ENCODE measurements at regions not wholly inside any gene's neighbourhood (a gene's known extent, or its start where the extent isn't known, plus 50 kb on each side); places are given as distances from the start of the nearest gene placed in this dataset.
A peak's percentile ranks its signal among the peaks of the same experiment; 100 is the strongest.

GRCh38 chr2:45285311-45285710 lies 276.1 kb upstream of the SIX2 start:
- Histone ChIP-seq H3K4me1 (ENCODE audit: control insufficient read depth, insufficient read depth, low read length) (peaks cover 13% of the 10 kb centered on the region), H3K4me3 (ENCODE audit: low read length in 2 of 2) (no peak overlapping the region), H3K36me3 (ENCODE audit: control insufficient read depth in 2 of 2, insufficient read depth in 2 of 2, low read length in 2 of 2) (no peaks in the 10 kb centered on the region), H3K27me3 (ENCODE audit: control insufficient read depth in 1 of 2, insufficient read depth in 2 of 2, low read length in 2 of 2) (no peaks in the 10 kb centered on the region), H3K9me3 (ENCODE audit: control insufficient read depth in 2 of 2, low read length in 2 of 2) (no peaks in the 10 kb centered on the region), H3K9ac (ENCODE audit: low read length in 2 of 2) (no peak overlapping the region), H3K27ac (ENCODE audit: low read length) (no peak overlapping the region)

- Histone ChIP-seq H3K9me3 (ENCODE audit: control insufficient read depth in 2 of 2, low read length in 2 of 2) (no peaks in the 10 kb centered on the region), H3K4me1 (ENCODE audit: control insufficient read depth, insufficient read depth, low read length) (peaks cover 13% of the 10 kb centered on the region), H3K27me3 (ENCODE audit: control insufficient read depth in 1 of 2, insufficient read depth in 2 of 2, low read length in 2 of 2) (no peaks in the 10 kb centered on the region), H3K36me3 (ENCODE audit: control insufficient read depth in 2 of 2, insufficient read depth in 2 of 2, low read length in 2 of 2) (no peaks in the 10 kb centered on the region), H3K9ac (ENCODE audit: low read length in 2 of 2) (no peak overlapping the region), H3K27ac (ENCODE audit: low read length) (no peak overlapping the region), H3K4me3 (ENCODE audit: low read length in 2 of 2) (no peak overlapping the region)
Observed at GRCh38 chr2:45284621-45284995, 275.4 kb upstream of the SIX2 start.

GRCh38 chr2:45283764-45284620 lies 274.7 kb upstream of the SIX2 start:
- Histone ChIP-seq H3K4me1 (ENCODE audit: control insufficient read depth, insufficient read depth, low read length) (peaks cover 13% of the 10 kb centered on the region), H3K27ac (ENCODE audit: low read length) (no peak overlapping the region), H3K36me3 (ENCODE audit: control insufficient read depth in 2 of 2, insufficient read depth in 2 of 2, low read length in 2 of 2) (no peaks in the 10 kb centered on the region), H3K9ac (ENCODE audit: low read length in 2 of 2) (no peak overlapping the region), H3K9me3 (ENCODE audit: control insufficient read depth in 2 of 2, low read length in 2 of 2) (no peaks in the 10 kb centered on the region), H3K4me3 (ENCODE audit: low read length in 2 of 2) (peak overlapping the region in 1 of 2 donors; percentile 15), H3K27me3 (ENCODE audit: control insufficient read depth in 1 of 2, insufficient read depth in 2 of 2, low read length in 2 of 2) (no peaks in the 10 kb centered on the region)

- no peaks in the 10 kb centered on the region for H3K36me3 ChIP-seq (ENCODE audit: control insufficient read depth in 2 of 2, insufficient read depth in 2 of 2, low read length in 2 of 2)
- H3K4me3 ChIP-seq (ENCODE audit: low read length in 2 of 2): no peak overlapping the region
- H3K27me3 ChIP-seq (ENCODE audit: control insufficient read depth in 1 of 2, insufficient read depth in 2 of 2, low read length in 2 of 2): no peaks in the 10 kb centered on the region
- no peaks in the 10 kb centered on the region for H3K9me3 ChIP-seq (ENCODE audit: control insufficient read depth in 2 of 2, low read length in 2 of 2)
- H3K27ac ChIP-seq (ENCODE audit: low read length): no peak overlapping the region
- H3K4me1 ChIP-seq (ENCODE audit: control insufficient read depth, insufficient read depth, low read length): peaks cover 18% of the 10 kb centered on the region
- H3K9ac ChIP-seq (ENCODE audit: low read length in 2 of 2): no peak overlapping the region
Observed at GRCh38 chr2:45282646-45283045, 273.4 kb upstream of the SIX2 start.

- no peaks in the 10 kb centered on the region for H3K27me3 ChIP-seq (ENCODE audit: control insufficient read depth in 1 of 2, insufficient read depth in 2 of 2, low read length in 2 of 2)
- peaks cover 18% of the 10 kb centered on the region for H3K4me1 ChIP-seq (ENCODE audit: control insufficient read depth, insufficient read depth, low read length)
- H3K4me3 ChIP-seq (ENCODE audit: low read length in 2 of 2): no peak overlapping the region
- no peak overlapping the region for H3K27ac ChIP-seq (ENCODE audit: low read length)
- no peaks in the 10 kb centered on the region for H3K36me3 ChIP-seq (ENCODE audit: control insufficient read depth in 2 of 2, insufficient read depth in 2 of 2, low read length in 2 of 2)
- H3K9me3 ChIP-seq (ENCODE audit: control insufficient read depth in 2 of 2, low read length in 2 of 2): no peaks in the 10 kb centered on the region
- H3K9ac ChIP-seq (ENCODE audit: low read length in 2 of 2): no peak overlapping the region
Observed at GRCh38 chr2:45281311-45281710, 272.1 kb upstream of the SIX2 start.

- Histone ChIP-seq H3K4me1 (ENCODE audit: control insufficient read depth, insufficient read depth, low read length) (peaks cover 18% of the 10 kb centered on the region), H3K36me3 (ENCODE audit: control insufficient read depth in 2 of 2, insufficient read depth in 2 of 2, low read length in 2 of 2) (no peaks in the 10 kb centered on the region), H3K9me3 (ENCODE audit: control insufficient read depth in 2 of 2, low read length in 2 of 2) (no peaks in the 10 kb centered on the region), H3K9ac (ENCODE audit: low read length in 2 of 2) (no peak overlapping the region), H3K27ac (ENCODE audit: low read length) (no peak overlapping the region), H3K4me3 (ENCODE audit: low read length in 2 of 2) (no peak overlapping the region), H3K27me3 (ENCODE audit: control insufficient read depth in 1 of 2, insufficient read depth in 2 of 2, low read length in 2 of 2) (no peaks in the 10 kb centered on the region)
Observed at GRCh38 chr2:45280794-45281193, 271.5 kb upstream of the SIX2 start.

GRCh38 chr2:45279356-45279755 lies 270.1 kb upstream of the SIX2 start:
- Histone ChIP-seq H3K27me3 (ENCODE audit: control insufficient read depth in 1 of 2, insufficient read depth in 2 of 2, low read length in 2 of 2) (no peaks in the 10 kb centered on the region), H3K27ac (ENCODE audit: low read length) (no peak overlapping the region), H3K4me3 (ENCODE audit: low read length in 2 of 2) (no peak overlapping the region), H3K9me3 (ENCODE audit: control insufficient read depth in 2 of 2, low read length in 2 of 2) (no peaks in the 10 kb centered on the region), H3K4me1 (ENCODE audit: control insufficient read depth, insufficient read depth, low read length) (peaks cover 30% of the 10 kb centered on the region), H3K36me3 (ENCODE audit: control insufficient read depth in 2 of 2, insufficient read depth in 2 of 2, low read length in 2 of 2) (no peaks in the 10 kb centered on the region), H3K9ac (ENCODE audit: low read length in 2 of 2) (no peak overlapping the region)

GRCh38 chr2:45278365-45279078 lies 269.3 kb upstream of the SIX2 start:
- Histone ChIP-seq H3K9ac (ENCODE audit: low read length in 2 of 2) (no peak overlapping the region), H3K4me1 (ENCODE audit: control insufficient read depth, insufficient read depth, low read length) (peaks cover 28% of the 10 kb centered on the region), H3K9me3 (ENCODE audit: control insufficient read depth in 2 of 2, low read length in 2 of 2) (no peaks in the 10 kb centered on the region), H3K27me3 (ENCODE audit: control insufficient read depth in 1 of 2, insufficient read depth in 2 of 2, low read length in 2 of 2) (no peaks in the 10 kb centered on the region), H3K27ac (ENCODE audit: low read length) (no peak overlapping the region), H3K4me3 (ENCODE audit: low read length in 2 of 2) (no peak overlapping the region), H3K36me3 (ENCODE audit: control insufficient read depth in 2 of 2, insufficient read depth in 2 of 2, low read length in 2 of 2) (no peaks in the 10 kb centered on the region)

GRCh38 chr2:45276914-45277313 lies 267.7 kb upstream of the SIX2 start:
- no peak overlapping the region for H3K27ac ChIP-seq (ENCODE audit: low read length)
- H3K4me1 ChIP-seq (ENCODE audit: control insufficient read depth, insufficient read depth, low read length): peaks cover 24% of the 10 kb centered on the region
- H3K4me3 ChIP-seq (ENCODE audit: low read length in 2 of 2): no peak overlapping the region
- no peaks in the 10 kb centered on the region for H3K27me3 ChIP-seq (ENCODE audit: control insufficient read depth in 1 of 2, insufficient read depth in 2 of 2, low read length in 2 of 2)
- no peaks in the 10 kb centered on the region for H3K9me3 ChIP-seq (ENCODE audit: control insufficient read depth in 2 of 2, low read length in 2 of 2)
- H3K36me3 ChIP-seq (ENCODE audit: control insufficient read depth in 2 of 2, insufficient read depth in 2 of 2, low read length in 2 of 2): no peaks in the 10 kb centered on the region
- no peak overlapping the region for H3K9ac ChIP-seq (ENCODE audit: low read length in 2 of 2)

- no peaks in the 10 kb centered on the region for H3K36me3 ChIP-seq (ENCODE audit: control insufficient read depth in 2 of 2, insufficient read depth in 2 of 2, low read length in 2 of 2)
- no peak overlapping the region for H3K9ac ChIP-seq (ENCODE audit: low read length in 2 of 2)
- peaks cover 24% of the 10 kb centered on the region for H3K4me1 ChIP-seq (ENCODE audit: control insufficient read depth, insufficient read depth, low read length)
- H3K9me3 ChIP-seq (ENCODE audit: control insufficient read depth in 2 of 2, low read length in 2 of 2): no peaks in the 10 kb centered on the region
- no peak overlapping the region for H3K27ac ChIP-seq (ENCODE audit: low read length)
- no peak overlapping the region for H3K4me3 ChIP-seq (ENCODE audit: low read length in 2 of 2)
- no peaks in the 10 kb centered on the region for H3K27me3 ChIP-seq (ENCODE audit: control insufficient read depth in 1 of 2, insufficient read depth in 2 of 2, low read length in 2 of 2)
Observed at GRCh38 chr2:45275806-45276205, 266.6 kb upstream of the SIX2 start.

- Histone ChIP-seq H3K27ac (ENCODE audit: low read length) (no peak overlapping the region), H3K9me3 (ENCODE audit: control insufficient read depth in 2 of 2, low read length in 2 of 2) (no peaks in the 10 kb centered on the region), H3K4me1 (ENCODE audit: control insufficient read depth, insufficient read depth, low read length) (peaks cover 27% of the 10 kb centered on the region), H3K36me3 (ENCODE audit: control insufficient read depth in 2 of 2, insufficient read depth in 2 of 2, low read length in 2 of 2) (no peaks in the 10 kb centered on the region), H3K27me3 (ENCODE audit: control insufficient read depth in 1 of 2, insufficient read depth in 2 of 2, low read length in 2 of 2) (no peaks in the 10 kb centered on the region), H3K4me3 (ENCODE audit: low read length in 2 of 2) (no peak overlapping the region), H3K9ac (ENCODE audit: low read length in 2 of 2) (no peak overlapping the region)
Observed at GRCh38 chr2:45275242-45275805, 266.1 kb upstream of the SIX2 start.
